Natural killer cell treated with Interleukin-12 subunit alpha and Interleukin-12 subunit beta and Interleukin-15 and Interleukin-18, amount 100 ng/mL, for 72 hours (primary cell): ENCODE measurements at regions not wholly inside any gene's neighbourhood (a gene's known extent, or its start where the extent isn't known, plus 50 kb on each side); places are given as distances from the start of the nearest gene placed in this dataset.

Experiments used
- ATAC-seq, 2 donors: fragments of 150-1000 bp; cut with Tn5 transposase in 1 of 2; sonication (Bioruptor Pico), chemical (Tn5 transposase) in 1 of 2; 2 replicates each; pipeline ENCODE4 v1.10.0; 2021
- DNase-seq: peaks from one replicate; pipeline ENCODE4 v3.0.0; 2022; ENCODE audit warnings: low spot score
- H3K27ac Mint-ChIP-seq, 2 donors: 1 replicate in 1 of 2; 2 replicates in 1 of 2; pipeline ENCODE4 v1.8.0; 2022; ENCODE audit warnings: mixed read lengths in 2 of 2, mild to moderate bottlenecking in 1 of 2, moderate library complexity in 1 of 2
- H3K27me3 Mint-ChIP-seq, 2 donors: 1 replicate in 1 of 2; 2 replicates in 1 of 2; pipeline ENCODE4 v1.8.0; 2022; ENCODE audit warnings: mixed read lengths in 2 of 2
- H3K36me3 Mint-ChIP-seq: one replicate; pipeline ENCODE4 v1.8.0; 2022; ENCODE audit warnings: mixed read lengths
- H3K4me1 Mint-ChIP-seq, 2 donors: 1 replicate in 1 of 2; 2 replicates in 1 of 2; pipeline ENCODE4 v1.8.0; 2022; ENCODE audit warnings: low read depth in 2 of 2, mixed read lengths in 2 of 2, mild to moderate bottlenecking in 1 of 2
- H3K4me3 Mint-ChIP-seq: one replicate; pipeline ENCODE4 v1.8.0; 2022; ENCODE audit warnings: mixed read lengths
- H3K9me3 Mint-ChIP-seq: 2 replicates; pipeline ENCODE4 v1.8.0; 2022; ENCODE audit warnings: mixed read lengths

DNA sequence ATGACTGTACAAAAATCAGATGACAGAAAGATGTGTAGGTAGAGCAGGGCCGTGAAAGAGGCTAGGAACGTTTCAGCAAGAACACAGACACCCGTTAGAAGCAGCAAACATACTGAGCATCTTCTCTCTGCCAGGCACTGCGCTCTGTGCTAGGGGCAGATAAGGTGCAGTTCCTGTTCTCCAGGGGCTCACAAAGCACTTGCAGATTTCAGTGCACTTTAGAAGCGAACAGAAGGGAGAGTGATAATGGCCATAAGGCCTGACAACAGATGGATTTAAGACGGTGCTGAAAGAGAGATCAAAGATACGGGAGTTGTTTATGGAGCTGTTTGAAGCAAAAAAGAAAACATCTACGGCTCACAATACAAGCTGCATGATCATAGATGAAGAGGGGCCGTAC is 200.3 kb upstream of the FOXD3 start:
- Mint-ChIP-seq H3K27ac (no peak overlapping the region), H3K36me3 (no peaks in the 10 kb centered on the region), H3K27me3 (peaks cover 0 to 18% of the 10 kb centered on the region in 2 donors), H3K4me3 (no peak overlapping the region), H3K4me1 (no peaks in the 10 kb centered on the region), H3K9me3 (no peaks in the 10 kb centered on the region)
- DNase-seq (no peak), ATAC-seq (no peak)

DNA sequence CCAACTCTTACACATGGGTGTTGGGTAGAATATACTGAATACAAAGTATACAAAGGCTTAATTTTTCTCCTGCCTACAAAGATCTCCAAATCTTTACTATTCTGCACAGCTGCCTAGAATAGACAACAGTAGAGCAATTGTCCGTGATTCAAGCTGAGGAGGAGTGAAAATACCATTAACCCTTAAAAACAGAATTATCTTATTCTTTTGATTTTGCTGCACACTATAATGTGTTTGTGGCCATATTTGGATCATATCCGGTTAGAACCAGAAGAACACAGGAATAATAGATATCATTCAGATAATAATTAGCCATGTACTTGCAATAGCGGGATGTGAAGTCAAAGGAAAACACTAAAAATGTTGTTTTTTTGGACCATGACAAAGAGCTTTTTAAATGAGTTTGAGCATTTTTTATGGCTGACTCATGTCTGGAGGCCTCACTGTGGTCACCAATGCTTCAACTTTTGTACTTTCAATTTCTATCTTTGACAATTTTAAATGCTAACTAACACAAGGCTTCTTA is 197.6 kb upstream of the FOXD3 start:
- ATAC-seq (no peak), DNase-seq (no peak)
- Mint-ChIP-seq H3K9me3 (no peaks in the 10 kb centered on the region), H3K27ac (no peak overlapping the region), H3K4me3 (no peak overlapping the region), H3K4me1 (no peaks in the 10 kb centered on the region), H3K27me3 (peaks cover 2 to 12% of the 10 kb centered on the region in 2 donors), H3K36me3 (no peaks in the 10 kb centered on the region)

DNA sequence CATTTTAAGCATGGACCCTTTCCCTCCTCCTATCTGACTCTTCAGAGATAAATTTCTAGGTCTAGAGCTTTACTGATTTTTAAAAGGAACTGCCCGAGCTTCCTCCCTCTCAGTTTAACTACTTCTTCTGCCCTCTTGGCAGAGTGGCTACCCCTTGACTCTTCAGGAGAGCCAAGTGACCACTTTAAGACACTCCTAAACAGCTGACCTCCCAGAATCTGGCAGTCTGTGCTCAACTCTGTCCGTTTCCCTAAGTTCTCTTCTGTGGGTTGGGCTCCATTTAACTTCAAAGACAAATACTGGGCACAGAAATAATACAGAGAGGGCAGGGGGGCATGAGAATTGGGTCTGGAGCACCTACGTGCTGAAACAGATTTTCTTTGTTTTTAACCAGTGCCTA is 196.3 kb upstream of the FOXD3 start:
- no peak overlapping the region for H3K4me3 Mint-ChIP-seq
- no peak for DNase-seq
- H3K27ac Mint-ChIP-seq, result no peak overlapping the region
- H3K27me3 Mint-ChIP-seq, result peaks cover 10 to 22% of the 10 kb centered on the region in 2 donors
- no peak for ATAC-seq
- H3K9me3 Mint-ChIP-seq, result no peaks in the 10 kb centered on the region
- no peaks in the 10 kb centered on the region for H3K4me1 Mint-ChIP-seq
- no peaks in the 10 kb centered on the region for H3K36me3 Mint-ChIP-seq

DNA sequence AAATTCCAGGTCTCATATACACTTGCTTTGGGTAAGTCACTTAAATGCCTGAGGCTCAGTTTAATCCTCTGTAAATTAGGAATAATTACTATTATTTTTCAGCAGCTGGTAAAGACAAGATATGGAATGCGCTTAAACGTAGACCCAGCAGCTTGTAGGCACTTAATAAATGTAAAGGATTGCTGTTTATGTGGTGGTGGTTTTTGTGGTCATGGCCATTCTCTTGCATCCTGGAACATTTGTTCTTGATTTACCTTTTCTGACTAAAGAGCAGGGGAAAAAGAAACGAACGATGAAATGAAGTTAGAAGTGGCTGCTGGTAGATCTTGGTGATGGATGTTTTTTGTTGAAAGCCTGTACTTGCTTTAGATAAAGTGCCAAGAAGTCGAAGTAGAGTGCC is 195.0 kb upstream of the FOXD3 start:
- H3K36me3 Mint-ChIP-seq, result no peaks in the 10 kb centered on the region
- H3K4me3 Mint-ChIP-seq, result no peak overlapping the region
- DNase-seq, result no peak
- H3K9me3 Mint-ChIP-seq, result no peaks in the 10 kb centered on the region
- H3K27ac Mint-ChIP-seq, result no peak overlapping the region
- peaks cover 14 to 20% of the 10 kb centered on the region in 2 donors for H3K27me3 Mint-ChIP-seq
- ATAC-seq, result no peak
- H3K4me1 Mint-ChIP-seq, result no peaks in the 10 kb centered on the region

DNA sequence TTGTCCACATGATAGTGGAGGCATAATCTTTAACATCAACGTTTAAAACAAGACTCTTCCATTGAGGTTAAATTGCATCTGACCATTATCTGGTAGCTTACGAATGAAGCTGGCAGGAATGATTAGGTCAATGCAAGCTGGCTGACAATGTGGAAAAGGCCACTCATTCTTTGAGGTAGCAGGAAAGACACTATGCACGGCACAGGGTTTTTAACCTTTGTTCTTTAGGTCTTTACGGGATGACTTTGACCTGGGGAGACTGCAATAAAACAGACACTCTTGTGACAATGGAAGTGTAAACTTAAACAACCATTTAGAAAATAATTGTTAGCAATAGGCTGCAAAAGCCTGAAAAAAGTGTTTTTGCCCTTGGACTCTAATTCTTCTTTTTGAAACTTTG is 193.8 kb upstream of the FOXD3 start:
- H3K27ac Mint-ChIP-seq, result no peak overlapping the region
- H3K9me3 Mint-ChIP-seq, result no peaks in the 10 kb centered on the region
- ATAC-seq, result no peak
- no peaks in the 10 kb centered on the region for H3K36me3 Mint-ChIP-seq
- H3K4me1 Mint-ChIP-seq, result no peaks in the 10 kb centered on the region
- H3K27me3 Mint-ChIP-seq, result peaks cover 17 to 22% of the 10 kb centered on the region in 2 donors
- no peak overlapping the region for H3K4me3 Mint-ChIP-seq
- no peak for DNase-seq

DNA sequence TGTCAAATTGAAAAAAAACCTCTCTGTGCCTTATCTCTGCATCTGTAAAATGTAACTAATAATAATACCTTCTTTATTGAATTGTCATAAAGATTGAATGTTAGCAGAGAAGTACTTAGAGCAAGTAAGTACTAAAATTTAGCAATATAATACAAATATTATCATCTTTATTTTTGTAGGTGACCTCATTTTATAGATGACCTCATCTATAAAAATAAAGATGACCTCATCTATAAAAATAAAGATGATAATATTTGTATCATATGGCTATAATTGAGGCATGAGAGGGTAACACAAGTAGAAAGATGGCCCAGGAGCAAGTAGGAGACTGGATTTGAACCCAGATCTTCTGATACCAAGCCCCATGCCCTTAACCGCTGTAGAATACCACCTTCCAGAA is 193.2 kb upstream of the FOXD3 start:
- DNase-seq, result no peak
- peaks cover 17 to 22% of the 10 kb centered on the region in 2 donors for H3K27me3 Mint-ChIP-seq
- H3K27ac Mint-ChIP-seq, result no peak overlapping the region
- no peaks in the 10 kb centered on the region for H3K4me1 Mint-ChIP-seq
- H3K4me3 Mint-ChIP-seq, result no peak overlapping the region
- ATAC-seq, result no peak
- H3K36me3 Mint-ChIP-seq, result no peaks in the 10 kb centered on the region
- H3K9me3 Mint-ChIP-seq, result no peaks in the 10 kb centered on the region

DNA sequence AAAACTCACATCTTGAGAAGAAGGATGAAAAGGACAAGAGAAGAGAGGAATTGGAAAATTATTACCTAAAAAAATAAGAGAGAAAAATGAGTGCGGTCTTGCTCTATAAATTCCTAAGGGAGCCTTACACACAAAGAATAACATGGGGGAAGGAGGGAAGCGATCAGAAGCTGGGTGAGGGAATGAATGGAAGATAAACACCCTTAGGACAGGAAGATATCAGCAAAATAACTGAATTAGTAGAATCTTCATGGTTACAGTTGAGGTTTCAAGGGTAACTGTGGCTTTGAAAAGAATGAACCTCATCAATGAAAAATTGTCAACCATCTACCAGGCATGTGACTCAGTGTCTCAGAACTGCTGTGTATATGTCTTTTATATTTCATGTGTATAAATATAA is 192.5 kb upstream of the FOXD3 start:
- no peak for ATAC-seq
- Mint-ChIP-seq H3K9me3 (no peaks in the 10 kb centered on the region), H3K27me3 (peaks cover 17 to 22% of the 10 kb centered on the region in 2 donors), H3K36me3 (no peaks in the 10 kb centered on the region), H3K4me3 (no peak overlapping the region), H3K27ac (no peak overlapping the region), H3K4me1 (no peaks in the 10 kb centered on the region)
- DNase-seq, result no peak

DNA sequence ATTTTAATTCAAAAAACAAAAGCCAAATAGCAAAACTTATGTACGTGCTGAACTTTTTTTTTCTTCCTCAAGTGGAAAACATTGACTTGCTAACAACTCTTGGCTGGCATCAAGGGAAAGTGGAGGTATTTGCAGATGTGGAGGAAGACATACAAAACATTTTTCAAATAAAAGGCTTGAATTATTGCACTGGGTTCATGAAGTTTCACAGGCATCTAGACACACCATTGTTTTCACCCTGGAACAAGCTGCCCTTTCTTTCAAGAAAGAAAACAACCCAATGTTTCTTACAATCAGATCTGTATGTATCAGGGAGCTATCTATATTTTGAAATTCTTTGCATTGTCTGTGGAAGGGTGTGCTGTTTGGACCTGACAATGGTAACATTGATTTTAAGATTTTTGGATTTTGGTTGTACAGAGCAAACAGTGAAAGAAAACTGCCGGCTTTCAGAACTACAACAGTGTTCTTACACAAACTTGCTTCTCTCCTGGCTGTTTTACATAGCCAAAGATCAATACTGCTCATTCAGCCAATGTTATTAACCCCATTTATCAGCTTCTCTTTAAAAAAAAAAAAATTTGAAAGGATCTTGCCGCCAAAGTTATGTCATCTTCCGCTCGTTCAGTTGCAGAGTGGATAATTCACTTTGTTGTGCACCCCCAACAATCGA is 187.7 kb upstream of the FOXD3 start:
- Mint-ChIP-seq H3K27ac (no peak overlapping the region), H3K27me3 (peaks cover 22 to 25% of the 10 kb centered on the region in 2 donors), H3K4me3 (no peak overlapping the region), H3K4me1 (no peaks in the 10 kb centered on the region), H3K36me3 (no peaks in the 10 kb centered on the region), H3K9me3 (no peaks in the 10 kb centered on the region)
- no peak for ATAC-seq
- DNase-seq, result no peak

DNA sequence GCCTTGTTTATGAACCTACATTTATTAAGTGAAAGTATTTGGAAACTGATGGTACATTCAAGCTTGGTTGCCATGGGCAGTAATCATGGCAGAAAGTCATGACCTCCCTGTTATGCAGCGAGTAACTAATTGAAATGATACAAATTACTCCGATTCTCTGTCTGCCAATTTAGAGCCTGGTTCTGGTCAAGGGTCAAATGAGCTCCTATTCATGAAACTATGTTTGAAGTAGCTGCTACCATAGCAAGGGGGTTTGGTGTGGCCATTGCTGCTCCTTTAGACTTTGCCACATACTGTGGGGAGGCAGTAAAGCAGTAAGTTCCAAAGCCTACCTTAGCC is 187.2 kb upstream of the FOXD3 start:
- DNase-seq (no peak), ATAC-seq (no peak)
- H3K27me3 Mint-ChIP-seq, result peaks cover 21 to 22% of the 10 kb centered on the region in 2 donors
- no peaks in the 10 kb centered on the region for H3K36me3 Mint-ChIP-seq
- no peaks in the 10 kb centered on the region for H3K9me3 Mint-ChIP-seq
- H3K4me1 Mint-ChIP-seq, result no peaks in the 10 kb centered on the region
- H3K4me3 Mint-ChIP-seq, result no peak overlapping the region
- no peak overlapping the region for H3K27ac Mint-ChIP-seq

DNA sequence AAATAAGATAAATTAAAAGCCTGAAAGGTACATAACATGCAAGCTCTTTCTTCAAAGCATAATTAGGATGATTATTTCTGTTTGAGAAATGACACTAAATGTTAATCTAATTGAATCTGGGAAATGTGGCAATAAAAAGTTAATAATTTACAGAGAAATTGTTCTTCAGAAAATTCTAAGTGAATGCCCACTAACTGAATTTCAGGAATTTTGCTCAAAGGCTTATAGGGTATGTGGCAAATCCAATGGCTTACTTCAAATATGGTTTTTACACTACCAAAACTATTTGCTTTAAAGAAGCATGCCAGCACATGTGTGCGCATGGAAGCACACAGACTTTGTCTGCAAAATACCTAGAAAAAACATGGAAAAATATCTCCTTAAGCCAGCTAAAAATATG is 186.6 kb upstream of the FOXD3 start:
- DNase-seq, result no peak
- peaks cover 16 to 19% of the 10 kb centered on the region in 2 donors for H3K27me3 Mint-ChIP-seq
- no peaks in the 10 kb centered on the region for H3K36me3 Mint-ChIP-seq
- no peak for ATAC-seq
- no peak overlapping the region for H3K4me3 Mint-ChIP-seq
- H3K9me3 Mint-ChIP-seq, result no peaks in the 10 kb centered on the region
- no peak overlapping the region for H3K27ac Mint-ChIP-seq
- H3K4me1 Mint-ChIP-seq, result no peaks in the 10 kb centered on the region

DNA sequence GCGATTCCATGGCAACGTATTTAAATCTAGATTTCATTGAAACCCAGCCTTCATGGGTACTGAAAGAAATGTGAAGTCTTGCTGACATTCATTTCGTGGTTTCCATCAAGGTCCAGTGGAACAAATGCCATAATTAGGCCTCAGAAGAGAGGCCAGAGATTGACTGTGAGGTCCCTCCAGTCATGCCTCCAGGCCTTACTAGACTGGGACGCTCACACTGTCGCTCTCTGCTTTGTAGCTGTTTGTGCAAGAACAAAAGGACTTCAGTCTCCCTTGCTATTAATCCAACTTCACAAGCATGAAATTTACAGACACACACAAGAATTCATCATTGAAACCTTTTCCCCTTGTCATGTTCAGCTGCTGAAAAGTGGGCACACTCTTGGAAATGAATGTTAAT is 180.4 kb upstream of the FOXD3 start:
- Mint-ChIP-seq H3K4me3 (no peak overlapping the region), H3K4me1 (no peaks in the 10 kb centered on the region), H3K9me3 (no peaks in the 10 kb centered on the region), H3K36me3 (no peaks in the 10 kb centered on the region), H3K27me3 (peaks cover 6 to 7% of the 10 kb centered on the region in 2 donors), H3K27ac (no peak overlapping the region)
- DNase-seq (no peak), ATAC-seq (no peak)

DNA sequence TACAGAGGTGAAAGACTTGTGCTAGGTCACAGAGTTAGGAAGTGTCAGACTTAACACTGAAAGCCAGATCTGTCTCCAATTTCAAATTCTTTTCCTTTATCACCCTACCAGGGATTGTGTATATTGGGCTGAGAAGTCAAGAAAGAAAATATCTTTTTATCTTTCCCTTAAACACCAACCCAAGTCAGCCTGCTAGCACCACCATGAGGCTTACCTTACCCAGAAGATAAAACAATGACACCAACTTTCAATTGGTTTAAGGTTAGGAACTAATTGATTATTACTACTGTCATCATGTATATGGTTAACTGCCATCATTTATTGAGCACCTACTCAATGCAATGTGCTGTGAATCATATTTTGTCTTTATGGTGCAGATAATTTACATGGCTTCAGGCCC is 178.9 kb upstream of the FOXD3 start:
- no peak overlapping the region for H3K27ac Mint-ChIP-seq
- H3K4me1 Mint-ChIP-seq, result no peaks in the 10 kb centered on the region
- ATAC-seq, result no peak
- H3K36me3 Mint-ChIP-seq, result no peaks in the 10 kb centered on the region
- H3K4me3 Mint-ChIP-seq, result no peak overlapping the region
- H3K9me3 Mint-ChIP-seq, result no peaks in the 10 kb centered on the region
- H3K27me3 Mint-ChIP-seq, result peaks cover 3 to 6% of the 10 kb centered on the region in 2 donors
- DNase-seq, result no peak

DNA sequence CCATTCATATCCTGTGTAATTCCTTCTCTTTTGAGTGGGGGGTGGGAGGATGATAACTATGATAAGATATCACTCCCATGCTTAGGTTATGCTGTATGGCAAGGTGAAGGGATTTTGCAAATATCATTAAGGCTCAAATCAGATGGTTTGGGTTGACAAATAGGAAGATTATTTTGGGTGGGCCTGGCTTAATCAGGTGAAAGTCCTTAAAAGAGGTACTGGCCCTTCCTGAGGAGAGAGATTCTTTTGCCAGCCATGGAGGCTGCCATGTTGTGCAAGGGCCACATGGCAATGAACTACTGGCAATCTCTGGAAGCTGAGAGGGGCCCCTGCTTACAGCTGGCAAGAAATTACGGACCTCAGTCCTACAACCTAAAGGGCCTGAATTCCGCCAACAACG is 174.6 kb upstream of the FOXD3 start:
- Mint-ChIP-seq H3K4me3 (no peak overlapping the region), H3K36me3 (no peaks in the 10 kb centered on the region), H3K9me3 (no peaks in the 10 kb centered on the region), H3K4me1 (no peaks in the 10 kb centered on the region), H3K27me3 (peaks cover 7 to 25% of the 10 kb centered on the region in 2 donors), H3K27ac (no peak overlapping the region)
- DNase-seq, result no peak
- no peak for ATAC-seq

DNA sequence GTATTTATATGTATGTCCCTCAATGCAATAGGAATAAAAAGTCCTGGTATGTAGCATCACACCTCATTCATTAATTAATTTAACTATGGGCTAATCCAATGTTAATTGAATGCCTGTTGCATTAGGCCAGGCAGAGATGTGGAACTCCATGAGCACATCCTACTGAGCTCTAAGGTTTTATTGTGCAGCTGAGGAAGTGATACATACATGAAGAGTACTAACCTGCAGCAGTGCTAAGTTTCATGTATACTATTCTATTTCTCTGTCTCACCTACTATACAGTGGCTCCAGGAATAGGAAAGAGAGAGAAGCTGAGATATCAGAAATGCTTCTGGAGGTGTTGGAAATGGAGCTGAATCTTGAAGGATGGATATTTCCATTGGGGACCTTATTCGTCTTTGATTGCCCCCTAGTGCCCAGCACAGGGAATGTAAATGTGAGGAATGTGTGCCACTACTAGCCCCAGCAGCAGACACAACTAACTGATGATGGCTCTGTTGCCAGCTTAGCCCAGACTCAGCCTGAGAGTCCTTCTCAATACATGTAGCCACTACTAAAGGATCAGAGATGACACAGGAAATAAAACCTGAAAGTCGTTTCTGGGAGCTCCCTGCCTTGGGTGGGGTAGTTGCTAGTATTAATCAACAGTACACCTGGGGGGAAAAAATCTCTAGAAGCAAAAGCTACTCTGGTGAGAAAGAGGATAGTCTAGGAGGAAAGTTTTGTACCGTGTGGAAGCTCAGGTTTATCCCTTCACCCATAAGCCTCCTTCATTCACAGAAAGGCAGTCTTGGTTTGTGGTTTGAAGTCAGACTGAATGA is 173.3 kb upstream of the FOXD3 start:
- Mint-ChIP-seq H3K4me3 (no peak overlapping the region), H3K36me3 (no peaks in the 10 kb centered on the region), H3K27me3 (peaks cover 9 to 33% of the 10 kb centered on the region in 2 donors), H3K4me1 (no peaks in the 10 kb centered on the region), H3K27ac (no peak overlapping the region), H3K9me3 (no peaks in the 10 kb centered on the region)
- DNase-seq (no peak), ATAC-seq (no peak)
